Endothelial cell (in vitro differentiated cells): ENCODE measurements at regions not wholly inside any gene's neighbourhood (a gene's known extent, or its start where the extent isn't known, plus 50 kb on each side); places are given as distances from the start of the nearest gene placed in this dataset.

Experiments used
- DNase-seq: peaks from one replicate; pipeline ENCODE4 v3.0.0; 2021; ENCODE audit warnings: low spot score
- H3K27ac Mint-ChIP-seq: one replicate; pipeline ENCODE4 v1.8.0; 2021; ENCODE audit warnings: mixed read lengths, inconsistent platforms; ENCODE audit not compliant: unreplicated experiment
- H3K27me3 Mint-ChIP-seq: one replicate; pipeline ENCODE4 v1.8.0; 2021; ENCODE audit warnings: mild to moderate bottlenecking, moderate library complexity, mixed read lengths, inconsistent platforms; ENCODE audit not compliant: unreplicated experiment
- H3K36me3 Mint-ChIP-seq: one replicate; pipeline ENCODE4 v1.8.0; 2021; ENCODE audit warnings: mild to moderate bottlenecking, low read depth, mixed read lengths, inconsistent platforms; ENCODE audit not compliant: unreplicated experiment
- H3K4me1 Mint-ChIP-seq: one replicate; pipeline ENCODE4 v1.8.0; 2021; ENCODE audit warnings: mild to moderate bottlenecking, mixed read lengths, inconsistent platforms; ENCODE audit not compliant: unreplicated experiment
- H3K4me3 Mint-ChIP-seq: one replicate; pipeline ENCODE4 v1.8.0; 2021; ENCODE audit warnings: mild to moderate bottlenecking, mixed read lengths, inconsistent platforms; ENCODE audit not compliant: unreplicated experiment
- H3K9me3 Mint-ChIP-seq: one replicate; pipeline ENCODE4 v1.8.0; 2021; ENCODE audit warnings: mixed read lengths, inconsistent platforms; ENCODE audit not compliant: unreplicated experiment
- TF ChIP-seq, protein P1 (sequence below): fragments of 200-600 bp; sonication (generic); IDR thresholded peaks from one replicate; pipeline ENCODE4 v1.5.0; 2021; ENCODE audit warnings: antibody characterized with exemption; ENCODE audit not compliant: unreplicated experiment

DNA sequence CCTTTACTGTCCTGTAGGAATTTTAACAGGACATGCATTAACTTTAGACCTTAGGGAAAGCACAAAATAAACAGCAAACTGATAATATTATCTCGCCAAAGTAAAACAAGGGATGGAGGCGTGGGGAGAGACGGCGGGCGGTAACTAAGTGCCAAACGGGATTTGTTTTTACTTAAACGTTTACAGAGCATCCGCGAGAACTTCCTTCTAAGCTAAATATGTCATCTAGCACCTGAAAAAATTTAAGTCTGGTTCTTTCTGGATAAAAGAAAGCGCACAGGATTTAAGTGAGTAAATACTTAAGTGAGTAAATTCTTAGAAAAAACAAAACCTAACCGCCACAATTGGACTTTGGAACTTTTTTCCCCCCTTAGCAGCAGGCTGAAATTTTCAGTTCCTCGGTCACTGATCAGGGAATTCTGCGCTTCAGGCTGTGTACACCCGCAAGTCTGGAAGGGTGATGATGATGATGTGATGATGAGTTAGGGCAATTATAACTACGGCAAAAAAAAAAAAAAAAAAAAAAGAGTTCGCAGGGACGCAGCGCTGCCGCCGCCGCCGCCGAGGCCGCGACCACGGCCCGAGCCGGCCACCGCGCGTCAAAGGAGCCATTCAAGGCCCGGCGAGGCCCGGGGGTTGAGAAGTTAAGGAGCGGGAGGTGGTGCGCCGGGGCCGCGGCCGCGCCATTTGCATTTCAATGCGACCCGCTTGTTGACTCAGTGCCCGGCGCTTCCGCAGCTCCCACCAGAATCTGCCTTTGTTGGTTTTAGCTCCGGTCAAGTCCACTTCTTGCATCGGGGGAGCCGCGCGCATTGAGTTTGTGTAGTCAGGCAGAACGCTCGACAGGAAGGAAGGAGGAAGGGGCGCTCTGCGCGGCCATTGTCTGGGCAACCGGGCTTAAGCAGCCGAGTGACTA lies 108.8 kb downstream of the SPRY1 start:
- peak; percentile 80 for DNase-seq
- Mint-ChIP-seq H3K27me3 (peaks cover 4% of the 10 kb centered on the region), H3K4me3 (peak overlapping the region; percentile 85), H3K36me3 (peaks cover 3% of the 10 kb centered on the region), H3K4me1 (peaks cover 23% of the 10 kb centered on the region), H3K27ac (peak overlapping the region; percentile 87), H3K9me3 (no peaks in the 10 kb centered on the region)
- TF ChIP-seq, protein P1, sequence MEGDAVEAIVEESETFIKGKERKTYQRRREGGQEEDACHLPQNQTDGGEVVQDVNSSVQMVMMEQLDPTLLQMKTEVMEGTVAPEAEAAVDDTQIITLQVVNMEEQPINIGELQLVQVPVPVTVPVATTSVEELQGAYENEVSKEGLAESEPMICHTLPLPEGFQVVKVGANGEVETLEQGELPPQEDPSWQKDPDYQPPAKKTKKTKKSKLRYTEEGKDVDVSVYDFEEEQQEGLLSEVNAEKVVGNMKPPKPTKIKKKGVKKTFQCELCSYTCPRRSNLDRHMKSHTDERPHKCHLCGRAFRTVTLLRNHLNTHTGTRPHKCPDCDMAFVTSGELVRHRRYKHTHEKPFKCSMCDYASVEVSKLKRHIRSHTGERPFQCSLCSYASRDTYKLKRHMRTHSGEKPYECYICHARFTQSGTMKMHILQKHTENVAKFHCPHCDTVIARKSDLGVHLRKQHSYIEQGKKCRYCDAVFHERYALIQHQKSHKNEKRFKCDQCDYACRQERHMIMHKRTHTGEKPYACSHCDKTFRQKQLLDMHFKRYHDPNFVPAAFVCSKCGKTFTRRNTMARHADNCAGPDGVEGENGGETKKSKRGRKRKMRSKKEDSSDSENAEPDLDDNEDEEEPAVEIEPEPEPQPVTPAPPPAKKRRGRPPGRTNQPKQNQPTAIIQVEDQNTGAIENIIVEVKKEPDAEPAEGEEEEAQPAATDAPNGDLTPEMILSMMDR: no peak

DNA sequence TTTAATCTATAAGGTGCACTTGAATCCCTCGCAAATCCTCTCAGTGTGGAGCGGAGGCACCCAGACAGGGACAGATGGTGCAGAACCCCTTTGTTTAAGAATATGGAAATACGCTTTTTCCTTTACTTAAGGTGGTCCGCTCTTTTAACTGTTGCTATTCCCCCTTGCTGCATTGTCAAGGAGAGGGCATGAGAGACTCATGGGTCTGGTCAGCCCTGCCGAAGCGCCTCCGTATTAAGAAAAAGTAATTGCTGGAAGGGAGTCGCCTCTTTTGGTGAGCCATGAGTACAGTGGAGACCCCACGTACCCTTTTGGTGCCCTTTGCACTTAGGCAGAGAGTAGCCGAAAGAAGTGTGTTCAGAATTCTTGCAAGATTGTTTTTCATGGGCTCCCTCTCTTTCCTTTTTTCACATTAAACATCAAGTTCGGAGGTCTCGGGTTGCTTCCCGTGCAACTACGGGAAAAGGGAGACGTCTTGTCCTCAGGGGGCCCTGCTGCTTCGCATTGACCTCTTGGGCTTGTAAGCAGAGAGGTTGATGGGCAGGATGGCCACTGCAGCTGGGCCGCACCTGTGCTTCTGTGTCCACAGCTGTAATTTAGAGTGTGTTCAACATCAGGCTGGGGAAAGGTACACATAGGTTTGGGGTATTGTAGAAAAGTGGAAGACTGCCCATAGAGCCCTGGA lies 109.6 kb downstream of the SPRY1 start:
- Mint-ChIP-seq H3K27ac (peak overlapping the region; percentile 87), H3K4me1 (peaks cover 23% of the 10 kb centered on the region), H3K4me3 (peak overlapping the region; percentile 85), H3K9me3 (no peaks in the 10 kb centered on the region), H3K27me3 (peaks cover 4% of the 10 kb centered on the region), H3K36me3 (peaks cover 3% of the 10 kb centered on the region)
- no peak for DNase-seq
- TF ChIP-seq, protein P1: no peak

DNA sequence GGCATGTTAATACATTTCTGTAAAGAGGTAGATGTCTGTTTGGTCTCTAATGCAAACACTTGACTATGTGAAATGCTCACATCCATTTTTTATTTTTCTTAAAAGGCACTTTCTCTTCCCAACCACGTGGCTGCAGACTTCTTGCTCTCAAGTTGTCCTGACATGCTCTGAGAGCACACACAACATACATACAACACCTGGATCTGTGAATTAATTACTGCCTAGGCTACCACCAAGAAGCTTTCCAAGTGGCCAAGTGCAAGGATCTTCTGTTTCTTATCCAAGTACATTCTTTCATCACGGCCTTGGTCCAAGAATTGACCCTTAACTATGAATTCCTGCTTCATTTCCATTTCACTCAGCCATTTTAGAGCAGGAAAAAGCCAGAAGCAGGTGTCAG lies 110.8 kb downstream of the SPRY1 start:
- no peak for DNase-seq
- TF ChIP-seq, protein P1: no peak
- H3K27me3 Mint-ChIP-seq: peaks cover 4% of the 10 kb centered on the region
- H3K9me3 Mint-ChIP-seq: no peaks in the 10 kb centered on the region
- peaks cover 23% of the 10 kb centered on the region for H3K4me1 Mint-ChIP-seq
- peaks cover 3% of the 10 kb centered on the region for H3K36me3 Mint-ChIP-seq
- peak overlapping the region; percentile 87 for H3K27ac Mint-ChIP-seq
- no peak overlapping the region for H3K4me3 Mint-ChIP-seq

GRCh38 chr4:123510221-123510620 lies 113.6 kb downstream of the SPRY1 start:
- no peak overlapping the region for H3K27ac Mint-ChIP-seq
- TF ChIP-seq, protein P1: no peak
- peaks cover 15% of the 10 kb centered on the region for H3K4me1 Mint-ChIP-seq
- no peaks in the 10 kb centered on the region for H3K9me3 Mint-ChIP-seq
- no peak for DNase-seq
- no peak overlapping the region for H3K4me3 Mint-ChIP-seq
- H3K36me3 Mint-ChIP-seq: no peaks in the 10 kb centered on the region
- peaks cover 4% of the 10 kb centered on the region for H3K27me3 Mint-ChIP-seq

GRCh38 chr4:123510659-123511058 lies 114.1 kb downstream of the SPRY1 start:
- peaks cover 4% of the 10 kb centered on the region for H3K27me3 Mint-ChIP-seq
- no peak overlapping the region for H3K4me3 Mint-ChIP-seq
- no peak overlapping the region for H3K27ac Mint-ChIP-seq
- no peak for DNase-seq
- no peaks in the 10 kb centered on the region for H3K9me3 Mint-ChIP-seq
- TF ChIP-seq, protein P1: no peak
- H3K36me3 Mint-ChIP-seq: no peaks in the 10 kb centered on the region
- peaks cover 15% of the 10 kb centered on the region for H3K4me1 Mint-ChIP-seq
